Mammary epithelial cell (primary cell): ENCODE measurements at regions not wholly inside any gene's neighbourhood (a gene's known extent, or its start where the extent isn't known, plus 50 kb on each side); places are given as distances from the start of the nearest gene placed in this dataset.

Source experiments
- EZH2 ChIP-seq: IDR thresholded peaks from 2 replicates; pipeline ENCODE4 v1.6.1; 2012; ENCODE audit warnings: low read length, inconsistent platforms, borderline replicate concordance
- TF ChIP-seq, protein P1 (sequence below), 2 donors: IDR thresholded peaks in 1 of 2; conservative IDR thresholded peaks in 1 of 2; 2 replicates each; pipeline ENCODE4 v1.5.1; 2011 to 2012; ENCODE audit warnings: inconsistent platforms in 2 of 2, low read length in 2 of 2, mild to moderate bottlenecking in 2 of 2, control low read depth in 1 of 2, low read depth in 1 of 2; ENCODE audit not compliant: insufficient read depth in 1 of 2; ENCODE audit errors: extremely low read depth in 1 of 2

GRCh38 chr3:59460068-59460467, 410.2 kb upstream of the CFAP20DC start:
- TF ChIP-seq, protein P1, sequence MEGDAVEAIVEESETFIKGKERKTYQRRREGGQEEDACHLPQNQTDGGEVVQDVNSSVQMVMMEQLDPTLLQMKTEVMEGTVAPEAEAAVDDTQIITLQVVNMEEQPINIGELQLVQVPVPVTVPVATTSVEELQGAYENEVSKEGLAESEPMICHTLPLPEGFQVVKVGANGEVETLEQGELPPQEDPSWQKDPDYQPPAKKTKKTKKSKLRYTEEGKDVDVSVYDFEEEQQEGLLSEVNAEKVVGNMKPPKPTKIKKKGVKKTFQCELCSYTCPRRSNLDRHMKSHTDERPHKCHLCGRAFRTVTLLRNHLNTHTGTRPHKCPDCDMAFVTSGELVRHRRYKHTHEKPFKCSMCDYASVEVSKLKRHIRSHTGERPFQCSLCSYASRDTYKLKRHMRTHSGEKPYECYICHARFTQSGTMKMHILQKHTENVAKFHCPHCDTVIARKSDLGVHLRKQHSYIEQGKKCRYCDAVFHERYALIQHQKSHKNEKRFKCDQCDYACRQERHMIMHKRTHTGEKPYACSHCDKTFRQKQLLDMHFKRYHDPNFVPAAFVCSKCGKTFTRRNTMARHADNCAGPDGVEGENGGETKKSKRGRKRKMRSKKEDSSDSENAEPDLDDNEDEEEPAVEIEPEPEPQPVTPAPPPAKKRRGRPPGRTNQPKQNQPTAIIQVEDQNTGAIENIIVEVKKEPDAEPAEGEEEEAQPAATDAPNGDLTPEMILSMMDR (conservative IDR thresholded peaks at IDR 0.05 in 1 of 2, IDR thresholded peaks at IDR 0.05 in 1 of 2; ENCODE audit: extremely low read depth in 1 of 2, insufficient read depth in 1 of 2, low read depth in 1 of 2, low read length in 2 of 2) = no peak
- no peak for TF ChIP-seq EZH2
